SK-N-SH (cell line): ENCODE measurements at regions not wholly inside any gene's neighbourhood (a gene's known extent, or its start where the extent isn't known, plus 50 kb on each side); places are given as distances from the start of the nearest gene placed in this dataset.

Experiments
- CTCF ChIA-PET: fragments of 300-600, 350-600 bp; formaldehyde crosslinking; extraction: SDS; loops from one replicate; lab custom pipeline; 2021; lab: Yijun Ruan, JAX
- POLR2A ChIA-PET: fragments of 350-600 bp; sonication (Branson Sonifier 250); formaldehyde crosslinking; extraction: SDS; loops from one replicate; lab custom pipeline; 2020; ENCODE audit warnings: antibody characterized with exemption, inconsistent platforms; lab: Yijun Ruan, JAX
- DNase-seq: peaks from one replicate; pipeline ENCODE4 v3.0.0; 2012
- H2AFZ ChIP-seq: fragments of 200-600 bp; sonication (generic); 2 replicates; pipeline ENCODE4 v1.8.1; 2016; ENCODE audit warnings: antibody characterized with exemption, mild to moderate bottlenecking, low read depth
- H3F3A ChIP-seq: fragments of 200-600 bp; sonication (generic); replicated peaks from 2 replicates; pipeline ENCODE3; 2016; ENCODE audit warnings: antibody characterized with exemption, mild to moderate bottlenecking; ENCODE audit not compliant: insufficient read depth
- H3K27ac ChIP-seq, 2 experiments: fragments of 200-500 bp in 1 of 2; fragments of 200-600 bp in 1 of 2; sonication (Bioruptor generic) in 1 of 2; sonication (generic), shearing (Covaris generic) in 1 of 2; 2 replicates each; pipeline versions ENCODE4 v1.5.1 to v1.6.1; 2014 to 2016; ENCODE audit warnings: low read depth in 2 of 2, inconsistent platforms in 1 of 2, low read length in 1 of 2, mild to moderate bottlenecking in 1 of 2, mixed read lengths in 1 of 2
- H3K27me3 ChIP-seq: fragments of 200-600 bp; sonication (generic), shearing (Covaris generic); 2 replicates; pipeline ENCODE4 v1.6.1; 2016; ENCODE audit warnings: mixed run types; ENCODE audit not compliant: insufficient read depth
- H3K36me3 ChIP-seq, 2 experiments: fragments of 200-500 bp in 1 of 2; fragments of 200-600 bp in 1 of 2; sonication (Bioruptor generic) in 1 of 2; sonication (generic) in 1 of 2; replicated peaks in 1 of 2; 2 replicates each; pipeline versions ENCODE3 to v1.5.1; 2014 to 2016; ENCODE audit warnings: low read length in 1 of 2, mild to moderate bottlenecking in 1 of 2; ENCODE audit not compliant: insufficient read depth in 2 of 2, control insufficient read depth in 1 of 2
- H3K4me1 ChIP-seq, 2 experiments: fragments of 200-500 bp in 1 of 2; fragments of 200-600 bp in 1 of 2; sonication (Bioruptor generic) in 1 of 2; sonication (generic), shearing (Covaris generic) in 1 of 2; 2 replicates each; pipeline versions ENCODE4 v1.5.1 to v1.6.1; 2014 to 2016; ENCODE audit warnings: low read depth in 1 of 2, low read length in 1 of 2, mixed run types in 1 of 2; ENCODE audit not compliant: insufficient read depth in 2 of 2, control insufficient read depth in 1 of 2
- H3K4me2 ChIP-seq: fragments of 200-600 bp; sonication (generic), shearing (Covaris generic); 2 replicates; pipeline ENCODE4 v1.6.1; 2017; ENCODE audit warnings: mixed run types
- H3K4me3 ChIP-seq, 2 experiments: fragments of 200-500 bp in 1 of 2; fragments of 200-600 bp in 1 of 2; sonication (Bioruptor generic) in 1 of 2; sonication (generic), shearing (Covaris generic) in 1 of 2; 2 replicates each; pipeline versions ENCODE4 v1.5.1 to v1.8.1; 2014 to 2016; ENCODE audit warnings: low read depth in 2 of 2, inconsistent platforms in 1 of 2, low read length in 1 of 2, mild to moderate bottlenecking in 1 of 2, mixed read lengths in 1 of 2, moderate library complexity in 1 of 2
- H3K79me2 ChIP-seq: fragments of 200-600 bp; sonication (generic); 2 replicates; pipeline ENCODE4 v1.8.1; 2017; ENCODE audit warnings: mild to moderate bottlenecking; ENCODE audit not compliant: insufficient read depth
- H3K9ac ChIP-seq: fragments of 200-600 bp; sonication (generic); 2 replicates; pipeline ENCODE4 v1.6.1; 2017; ENCODE audit warnings: mixed run types
- H3K9me2 ChIP-seq: fragments of 200-600 bp; sonication (generic); 2 replicates; pipeline ENCODE4 v1.6.1; 2017; ENCODE audit warnings: mixed run types
- H3K9me3 ChIP-seq: fragments of 200-600 bp; sonication (generic); 2 replicates; pipeline ENCODE4 v1.6.1; 2017; ENCODE audit warnings: mixed run types, mild to moderate bottlenecking, moderate library complexity
- H4K20me1 ChIP-seq: fragments of 200-600 bp; sonication (generic); 2 replicates; pipeline ENCODE4 v1.6.1; 2017; ENCODE audit warnings: mild to moderate bottlenecking, mixed run types; ENCODE audit not compliant: insufficient read depth
- CHD2 ChIP-seq: fragments of 150-350 bp; IDR thresholded peaks from 2 replicates; pipeline ENCODE4 v1.6.1; 2018; ENCODE audit warnings: low read length; ENCODE audit not compliant: partially characterized antibody
- CTCF ChIP-seq: fragments of 200-600 bp; sonication (generic); IDR thresholded peaks from 2 replicates; pipeline ENCODE4 v1.6.1; 2017; ENCODE audit warnings: antibody characterized with exemption, mild to moderate bottlenecking, moderate library complexity
- EP300 ChIP-seq, 2 experiments: IDR thresholded peaks; 2 replicates each; pipeline versions ENCODE4 v1.4.0 to v1.6.1; 2012; ENCODE audit warnings: borderline replicate concordance in 1 of 2, low read depth in 1 of 2, low read length in 1 of 2
- EZH2phosphoT487 ChIP-seq: fragments of 200-600 bp; sonication (generic); IDR thresholded peaks from 2 replicates; pipeline ENCODE4 v1.6.1; 2017; ENCODE audit warnings: low read depth, mixed run types, mild to moderate bottlenecking, antibody characterized with exemption, moderate library complexity, borderline replicate concordance
- FOSL2 ChIP-seq: IDR thresholded peaks from 2 replicates; pipeline ENCODE4 v1.4.0; 2012; ENCODE audit warnings: low read depth, mild to moderate bottlenecking, moderate library complexity, borderline replicate concordance
- FOXJ3 ChIP-seq: sonication (generic); formaldehyde crosslinking; IDR thresholded peaks from 2 replicates; pipeline ENCODE4 v1.5.1; 2020; ENCODE audit warnings: mild to moderate bottlenecking, missing genetic modification reagents
- GATA2 ChIP-seq: sonication (generic); formaldehyde crosslinking; IDR thresholded peaks from 2 replicates; pipeline ENCODE4 v1.5.0; 2020; ENCODE audit warnings: mild to moderate bottlenecking, missing genetic modification reagents
- JUND ChIP-seq: IDR thresholded peaks from 2 replicates; pipeline ENCODE4 v1.4.0; 2012
- MAX ChIP-seq: IDR thresholded peaks from 2 replicates; pipeline ENCODE4 v1.4.0; 2012; ENCODE audit warnings: low read depth
- MEF2A ChIP-seq: IDR thresholded peaks from 2 replicates; pipeline ENCODE4 v1.4.0; 2012; ENCODE audit warnings: low read depth, borderline replicate concordance
- MXI1 ChIP-seq: IDR thresholded peaks from 2 replicates; pipeline ENCODE4 v1.6.1; 2012; ENCODE audit warnings: mild to moderate bottlenecking, low read depth, low read length, improper control_type of control experiment
- NFIC ChIP-seq: IDR thresholded peaks from 2 replicates; pipeline ENCODE4 v1.4.0; 2012; ENCODE audit warnings: borderline replicate concordance
- RAD21 ChIP-seq: IDR thresholded peaks from 2 replicates; pipeline ENCODE4 v1.6.1; 2012; ENCODE audit warnings: mild to moderate bottlenecking, low read length
- RFX5 ChIP-seq: IDR thresholded peaks from 2 replicates; pipeline ENCODE4 v1.6.1; 2012; ENCODE audit warnings: mild to moderate bottlenecking, improper control_type of control experiment, low read length
- RXRA ChIP-seq: IDR thresholded peaks from 2 replicates; pipeline ENCODE4 v1.4.0; 2012; ENCODE audit warnings: low read depth, mild to moderate bottlenecking, borderline replicate concordance
- SIN3A ChIP-seq: IDR thresholded peaks from 2 replicates; pipeline ENCODE4 v1.6.1; 2012; ENCODE audit warnings: low read depth, mild to moderate bottlenecking, low read length, moderate library complexity, borderline replicate concordance
- TEAD4 ChIP-seq: IDR thresholded peaks from 2 replicates; pipeline ENCODE4 v1.4.0; 2012; ENCODE audit warnings: mild to moderate bottlenecking, borderline replicate concordance; ENCODE audit not compliant: insufficient read depth
- WGBS: methylation state at CpG from one replicate; pipeline ENCODE4 v1.1.6; 2017; ENCODE audit warnings: low lambda C conversion rate; 5-methylcytosine and 5-hydroxymethylcytosine counted together

- H3K79me2 ChIP-seq: no peaks in the 10 kb centered on the region
- ChIA-PET CTCF (interaction anchor here (1.0 to 1.6 kb wide), 3 partner anchors 24 to 46 kb away, joined by 3 to 5 read pairs (median 3); no protein-coding TSS in a partner anchor), POLR2A (no interaction called here)
- no peaks in the 10 kb centered on the region for H3K9me2 ChIP-seq
- H3K27me3 ChIP-seq: no peaks in the 10 kb centered on the region
- no peak overlapping the region for H3K27ac ChIP-seq
- no peaks in the 10 kb centered on the region for H3K4me1 ChIP-seq
- DNase-seq: no peak
- no peak overlapping the region for H3K9ac ChIP-seq
- TF ChIP-seq EZH2phosphoT487 (no peak), GATA2 (CRISPR knock-in tag) (no peak), MEF2A (no peak), CHD2 (no peak), JUND (no peak), NFIC (no peak), TEAD4 (no peak), FOXJ3 (no peak), MAX (no peak), RAD21 (no peak), FOSL2 (no peak), RFX5 (no peak), RXRA (no peak), EP300 (IDR thresholded peaks at IDR 0.05; ENCODE audit: borderline replicate concordance in 1 of 2, low read depth in 1 of 2, low read length in 1 of 2) (no peak), CTCF (no peak)
- H4K20me1 ChIP-seq: no peaks in the 10 kb centered on the region
- no peaks in the 10 kb centered on the region for H3F3A ChIP-seq
- H2AFZ ChIP-seq: no peak overlapping the region
- H3K4me3 ChIP-seq: no peak overlapping the region
- WGBS: 23% methylated on average over 3 of the region's 3 CpGs
- H3K36me3 ChIP-seq: no peaks in the 10 kb centered on the region
- no peak overlapping the region for H3K4me2 ChIP-seq
- no peaks in the 10 kb centered on the region for H3K9me3 ChIP-seq
Observed at GRCh38 chr3:24725514-24726255, 231.0 kb upstream of the THRB start.

GRCh38 chr3:24726423-24726822 lies 231.8 kb upstream of the THRB start:
- no peak overlapping the region for H3K4me2 ChIP-seq
- H3K9me2 ChIP-seq: no peaks in the 10 kb centered on the region
- H3K4me1 ChIP-seq: no peaks in the 10 kb centered on the region
- POLR2A ChIA-PET: no interaction called here
- no peaks in the 10 kb centered on the region for H3K9me3 ChIP-seq
- no peak overlapping the region for H3K9ac ChIP-seq
- no peaks in the 10 kb centered on the region for H3K36me3 ChIP-seq
- CTCF ChIA-PET: interaction anchor here (0.6 to 1.6 kb wide), 5 partner anchors 23 to 867 kb away, joined by 3 to 5 read pairs (median 4); no protein-coding TSS in a partner anchor
- H3K4me3 ChIP-seq: no peak overlapping the region
- no peak overlapping the region for H2AFZ ChIP-seq
- DNase-seq: no peak
- no peak overlapping the region for H3K27ac ChIP-seq
- 52% methylated on average over 2 of the region's 2 CpGs for WGBS
- no peaks in the 10 kb centered on the region for H3K27me3 ChIP-seq
- H3F3A ChIP-seq: no peaks in the 10 kb centered on the region
- H4K20me1 ChIP-seq: no peaks in the 10 kb centered on the region
- no peaks in the 10 kb centered on the region for H3K79me2 ChIP-seq
- TF ChIP-seq MXI1 (no peak), RAD21 (peak; percentile 32; the same call in 1 of the 2 replicates), SIN3A (no peak), CTCF (no peak), CHD2 (no peak)
- TF ChIP-seq, all 33 proteins: peak for 1
